Liver (tissue), 7 donors: ENCODE measurements at regions not wholly inside any gene's neighbourhood (a gene's known extent, or its start where the extent isn't known, plus 50 kb on each side); places are given as distances from the start of the nearest gene placed in this dataset.
"Not testable (repeated sequence)": the region's sequence is repeated elsewhere in the genome, so short reads cannot be mapped to it uniquely, and the experiment has no call there.

Experiments used
- DNase-seq: peaks from one replicate; pipeline ENCODE4 v3.0.0-alpha.2; 2017; ENCODE audit warnings: low spot score
- H3K27ac ChIP-seq, 2 donors: one replicate each; pipeline ENCODE4 v1.7.0; 2013; ENCODE audit warnings: inconsistent platforms in 2 of 2, low read length in 2 of 2, control low read depth in 1 of 2, low read depth in 1 of 2, mild to moderate bottlenecking in 1 of 2
- H3K27me3 ChIP-seq, 4 donors: one replicate each; pipeline versions ENCODE4 v1.6.1 to v1.7.0; 2013; ENCODE audit warnings: low read length in 3 of 4, inconsistent platforms in 1 of 4, mild to moderate bottlenecking in 1 of 4, moderate library complexity in 1 of 4; ENCODE audit not compliant: control insufficient read depth in 4 of 4, insufficient read depth in 4 of 4
- H3K36me3 ChIP-seq, 4 donors: one replicate each; pipeline versions ENCODE4 v1.6.1 to v1.7.0; 2013; ENCODE audit warnings: low read length in 3 of 4, mild to moderate bottlenecking in 3 of 4, low read depth in 1 of 4, moderate library complexity in 1 of 4; ENCODE audit not compliant: control insufficient read depth in 4 of 4, insufficient read depth in 3 of 4
- H3K4me1 ChIP-seq, 4 donors: one replicate each; pipeline versions ENCODE4 v1.6.1 to v1.7.0; 2013; ENCODE audit warnings: low read length in 3 of 4, mild to moderate bottlenecking in 3 of 4, moderate library complexity in 1 of 4; ENCODE audit not compliant: control insufficient read depth in 4 of 4, insufficient read depth in 4 of 4
- H3K4me3 ChIP-seq, 3 donors: one replicate each; pipeline versions ENCODE4 v1.6.1 to v1.7.0; 2013; ENCODE audit warnings: low read length in 3 of 3, control low read depth in 1 of 3, low read depth in 1 of 3, mild to moderate bottlenecking in 1 of 3
- H3K9ac ChIP-seq, 2 donors: one replicate each; pipeline ENCODE4 v1.7.0; 2013; ENCODE audit warnings: low read length in 2 of 2, mild to moderate bottlenecking in 2 of 2, moderate library complexity in 2 of 2, control low read depth in 1 of 2, low read depth in 1 of 2
- H3K9me3 ChIP-seq, 4 donors: one replicate each; pipeline versions ENCODE4 v1.6.1 to v1.7.0; 2013; ENCODE audit warnings: low read length in 3 of 4; ENCODE audit not compliant: control insufficient read depth in 4 of 4
- EGR1 ChIP-seq, 2 donors: IDR thresholded peaks; 2 replicates each; pipeline ENCODE4 v1.6.1; 2016 to 2018; ENCODE audit warnings: antibody characterized with exemption in 2 of 2, low read depth in 2 of 2
- FOXA1 ChIP-seq: IDR thresholded peaks from 2 replicates; pipeline ENCODE4 v1.6.1; 2016; ENCODE audit warnings: antibody characterized with exemption
- FOXA2 ChIP-seq: IDR thresholded peaks from 2 replicates; pipeline ENCODE4 v1.6.1; 2016; ENCODE audit warnings: antibody characterized with exemption
- GABPA ChIP-seq, 2 donors: IDR thresholded peaks in 1 of 2; conservative IDR thresholded peaks in 1 of 2; 2 replicates each; pipeline ENCODE4 v1.6.1; 2016; ENCODE audit warnings: antibody characterized with exemption in 2 of 2, mild to moderate bottlenecking in 1 of 2, moderate library complexity in 1 of 2
- HNF4A ChIP-seq, 2 donors: conservative IDR thresholded peaks; 2 replicates each; pipeline ENCODE4 v1.6.1; 2016; ENCODE audit warnings: antibody characterized with exemption in 2 of 2, mild to moderate bottlenecking in 2 of 2
- HNF4G ChIP-seq: IDR thresholded peaks from 2 replicates; pipeline ENCODE4 v1.6.1; 2016; ENCODE audit warnings: antibody characterized with exemption
- JUND ChIP-seq, 2 donors: IDR thresholded peaks; 2 replicates each; pipeline ENCODE4 v1.6.1; 2016; ENCODE audit warnings: antibody characterized with exemption in 2 of 2
- MAX ChIP-seq: IDR thresholded peaks from 2 replicates; pipeline ENCODE4 v1.6.1; 2016; ENCODE audit warnings: antibody characterized with exemption
- NR2F2 ChIP-seq: IDR thresholded peaks from 2 replicates; pipeline ENCODE4 v1.6.1; 2016; ENCODE audit warnings: antibody characterized with exemption
- RAD21 ChIP-seq, 2 donors: IDR thresholded peaks; 2 replicates each; pipeline ENCODE4 v1.6.1; 2016; ENCODE audit warnings: antibody characterized with exemption in 2 of 2, mild to moderate bottlenecking in 2 of 2
- SP1 ChIP-seq: IDR thresholded peaks from 2 replicates; pipeline ENCODE4 v1.6.1; 2018; ENCODE audit warnings: antibody characterized with exemption, mild to moderate bottlenecking
- TAF1 ChIP-seq: conservative IDR thresholded peaks from 2 replicates; pipeline ENCODE4 v1.6.1; 2016; ENCODE audit warnings: antibody characterized with exemption, mild to moderate bottlenecking
- YY1 ChIP-seq: IDR thresholded peaks from 2 replicates; pipeline ENCODE4 v1.6.1; 2016; ENCODE audit warnings: antibody characterized with exemption, mild to moderate bottlenecking
- ZBTB33 ChIP-seq: IDR thresholded peaks from 2 replicates; pipeline ENCODE4 v1.6.1; 2016; ENCODE audit warnings: antibody characterized with exemption
- WGBS: extraction: QIAGEN DNeasy Blood & Tissue Kit; methylation state at CpG from one replicate; pipeline ENCODE4 v1.1.7; 2013; 5-methylcytosine and 5-hydroxymethylcytosine counted together
- TF ChIP-seq, protein P1 (sequence below): IDR thresholded peaks from 2 replicates; pipeline ENCODE4 v1.6.1; 2016; ENCODE audit warnings: antibody characterized with exemption, mild to moderate bottlenecking
- TF ChIP-seq, protein P2 (sequence below): IDR thresholded peaks from 2 replicates; pipeline ENCODE4 v1.6.1; 2016; ENCODE audit warnings: antibody characterized with exemption
- donor health status: healthy.
- donor health status: healthy.
- donor health status: healthy.
- donor health status: healthy.

DNA sequence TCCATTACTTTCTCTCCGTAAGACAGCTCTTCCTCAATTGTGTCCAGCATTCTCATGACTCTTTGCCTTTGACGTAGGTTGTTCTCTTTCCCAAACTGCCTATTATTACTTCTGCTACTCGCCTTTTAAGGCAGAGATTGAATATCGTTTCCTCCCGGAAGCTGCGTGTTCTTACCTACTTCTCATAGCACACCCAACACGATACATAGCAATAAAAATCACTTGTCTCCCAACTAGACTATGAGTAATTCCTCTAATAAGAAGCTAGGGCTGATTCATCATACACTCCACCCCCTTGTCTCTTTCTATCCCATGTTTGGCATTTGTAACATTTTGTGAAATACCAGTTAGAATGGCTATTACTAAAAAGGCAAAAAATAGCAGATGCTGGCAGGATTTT lies 55.8 kb upstream of the SGIP1 start:
- Histone ChIP-seq H3K27me3 (peaks cover 0 to 3% (median 0%) of the 10 kb centered on the region in 4 donors), H3K27ac (no peak overlapping the region), H3K9ac (no peak overlapping the region), H3K36me3 (no peaks in the 10 kb centered on the region), H3K4me1 (no peaks in the 10 kb centered on the region), H3K9me3 (no peaks in the 10 kb centered on the region), H3K4me3 (no peak overlapping the region)
- TF ChIP-seq RAD21 (IDR thresholded peaks at IDR 0.05) (no peak), NR2F2 (no peak), EGR1 (IDR thresholded peaks at IDR 0.05; ENCODE audit: low read depth in 2 of 2) (no peak), GABPA (IDR thresholded peaks at IDR 0.05 in 1 of 2, conservative IDR thresholded peaks at IDR 0.05 in 1 of 2) (no peak), JUND (IDR thresholded peaks at IDR 0.05) (no peak), YY1 (no peak), FOXA2 (no peak), ZBTB33 (no peak), SP1 (no peak), MAX (no peak), FOXA1 (no peak)
- TF ChIP-seq, protein P1, sequence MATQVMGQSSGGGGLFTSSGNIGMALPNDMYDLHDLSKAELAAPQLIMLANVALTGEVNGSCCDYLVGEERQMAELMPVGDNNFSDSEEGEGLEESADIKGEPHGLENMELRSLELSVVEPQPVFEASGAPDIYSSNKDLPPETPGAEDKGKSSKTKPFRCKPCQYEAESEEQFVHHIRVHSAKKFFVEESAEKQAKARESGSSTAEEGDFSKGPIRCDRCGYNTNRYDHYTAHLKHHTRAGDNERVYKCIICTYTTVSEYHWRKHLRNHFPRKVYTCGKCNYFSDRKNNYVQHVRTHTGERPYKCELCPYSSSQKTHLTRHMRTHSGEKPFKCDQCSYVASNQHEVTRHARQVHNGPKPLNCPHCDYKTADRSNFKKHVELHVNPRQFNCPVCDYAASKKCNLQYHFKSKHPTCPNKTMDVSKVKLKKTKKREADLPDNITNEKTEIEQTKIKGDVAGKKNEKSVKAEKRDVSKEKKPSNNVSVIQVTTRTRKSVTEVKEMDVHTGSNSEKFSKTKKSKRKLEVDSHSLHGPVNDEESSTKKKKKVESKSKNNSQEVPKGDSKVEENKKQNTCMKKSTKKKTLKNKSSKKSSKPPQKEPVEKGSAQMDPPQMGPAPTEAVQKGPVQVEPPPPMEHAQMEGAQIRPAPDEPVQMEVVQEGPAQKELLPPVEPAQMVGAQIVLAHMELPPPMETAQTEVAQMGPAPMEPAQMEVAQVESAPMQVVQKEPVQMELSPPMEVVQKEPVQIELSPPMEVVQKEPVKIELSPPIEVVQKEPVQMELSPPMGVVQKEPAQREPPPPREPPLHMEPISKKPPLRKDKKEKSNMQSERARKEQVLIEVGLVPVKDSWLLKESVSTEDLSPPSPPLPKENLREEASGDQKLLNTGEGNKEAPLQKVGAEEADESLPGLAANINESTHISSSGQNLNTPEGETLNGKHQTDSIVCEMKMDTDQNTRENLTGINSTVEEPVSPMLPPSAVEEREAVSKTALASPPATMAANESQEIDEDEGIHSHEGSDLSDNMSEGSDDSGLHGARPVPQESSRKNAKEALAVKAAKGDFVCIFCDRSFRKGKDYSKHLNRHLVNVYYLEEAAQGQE: no peak
- TF ChIP-seq, protein P2, sequence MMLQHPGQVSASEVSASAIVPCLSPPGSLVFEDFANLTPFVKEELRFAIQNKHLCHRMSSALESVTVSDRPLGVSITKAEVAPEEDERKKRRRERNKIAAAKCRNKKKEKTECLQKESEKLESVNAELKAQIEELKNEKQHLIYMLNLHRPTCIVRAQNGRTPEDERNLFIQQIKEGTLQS: no peak
- WGBS: 94% methylated on average over 7 of the region's 7 CpGs
- DNase-seq: no peak

DNA sequence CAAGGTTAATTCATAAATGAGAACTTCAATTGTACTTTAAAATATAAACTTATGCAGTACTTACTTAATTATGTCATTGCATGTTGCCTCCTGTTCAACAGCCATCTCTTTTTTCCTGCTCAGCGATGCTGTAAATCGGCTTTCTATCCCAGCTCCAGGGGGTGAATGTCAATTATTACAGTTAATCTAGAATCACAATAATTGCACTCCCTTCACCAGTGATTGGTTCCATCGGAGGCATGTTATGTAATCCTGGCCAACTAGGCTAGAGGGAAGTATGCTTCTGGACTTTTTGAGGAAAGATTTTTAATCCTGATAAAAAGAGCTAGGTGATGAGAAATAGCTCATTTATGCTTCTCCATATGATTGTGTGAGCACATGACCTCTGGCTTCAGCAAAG lies 53.8 kb upstream of the SGIP1 start:
- TF ChIP-seq NR2F2 (no peak), GABPA (IDR thresholded peaks at IDR 0.05 in 1 of 2, conservative IDR thresholded peaks at IDR 0.05 in 1 of 2) (no peak), EGR1 (IDR thresholded peaks at IDR 0.05; ENCODE audit: low read depth in 2 of 2) (no peak), MAX (no peak), FOXA2 (no peak), YY1 (no peak), HNF4A (conservative IDR thresholded peaks at IDR 0.05) (no peak), HNF4G (no peak), JUND (IDR thresholded peaks at IDR 0.05) (no peak), TAF1 (no peak), RAD21 (IDR thresholded peaks at IDR 0.05) (no peak)
- TF ChIP-seq, protein P1: no peak
- TF ChIP-seq, protein P2: no peak

DNA sequence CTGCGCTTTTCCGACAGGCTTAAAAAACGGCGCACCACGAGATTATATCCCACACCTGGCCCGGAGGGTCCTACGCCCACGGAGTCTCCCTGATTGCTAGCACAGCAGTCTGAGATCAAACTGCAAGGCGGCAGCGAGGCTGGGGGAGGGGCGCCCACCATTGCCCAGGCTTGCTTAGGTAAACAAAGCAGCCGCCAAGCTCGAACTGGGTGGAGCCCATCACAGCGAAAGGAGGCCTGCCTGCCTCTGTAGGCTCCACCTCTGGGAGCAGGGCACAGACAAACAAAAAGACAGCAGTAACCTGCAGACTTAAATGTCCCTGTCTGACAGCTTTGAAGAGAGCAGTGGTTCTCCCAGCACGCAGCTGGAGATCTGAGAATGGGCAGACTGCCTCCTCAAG lies 52.7 kb upstream of the SGIP1 start:
- not testable (repeated sequence) for H3K27ac ChIP-seq, H3K27me3 ChIP-seq, H3K9ac ChIP-seq, H3K36me3 ChIP-seq, H3K4me3 ChIP-seq, H3K9me3 ChIP-seq, H3K4me1 ChIP-seq, DNase-seq
- 76% methylated on average over 13 of the region's 15 CpGs for WGBS

More for the DNA sequence above, 53.8 kb upstream of the SGIP1 start:
- no peak overlapping the region for H3K4me3 ChIP-seq
- no peaks in the 10 kb centered on the region for H3K4me1 ChIP-seq
- peaks cover 0 to 3% (median 0%) of the 10 kb centered on the region in 4 donors for H3K27me3 ChIP-seq
- no peak overlapping the region for H3K27ac ChIP-seq
- no peak for DNase-seq
- WGBS: 87% methylated on average over 3 of the region's 3 CpGs
- no peaks in the 10 kb centered on the region for H3K9me3 ChIP-seq
- H3K9ac ChIP-seq: no peak overlapping the region
- no peaks in the 10 kb centered on the region for H3K36me3 ChIP-seq
